Body of pancreas (tissue), 4 donors: ENCODE measurements at regions not wholly inside any gene's neighbourhood (a gene's known extent, or its start where the extent isn't known, plus 50 kb on each side); places are given as distances from the start of the nearest gene placed in this dataset.

ENCODE experiments used
- CTCF ChIP-seq, 7 experiments: fragments of 450-650 bp in 4 of 7; fragments of 200-600 bp in 3 of 7; sonication (generic) in 3 of 7; IDR thresholded peaks; one replicate each; pipeline ENCODE4 v1.5.1; 2016 to 2019; ENCODE audit warnings: antibody characterized with exemption in 7 of 7
- POLR2A ChIP-seq, 3 donors: fragments of 450-650 bp; IDR thresholded peaks; one replicate each; pipeline ENCODE4 v1.6.1; 2016; ENCODE audit warnings: antibody characterized with exemption in 3 of 3, mild to moderate bottlenecking in 2 of 3

- TF ChIP-seq CTCF (IDR thresholded peaks at IDR 0.05) = no peak
- TF ChIP-seq POLR2A (IDR thresholded peaks at IDR 0.05) = no peak
These were observed 145.1 kb downstream of the BEND2 start for GRCh38 chrX:18075603-18076002.
